ENCODE measurements at regions not wholly inside any gene's neighbourhood (a gene's known extent, or its start where the extent isn't known, plus 50 kb on each side); places are given as distances from the start of the nearest gene placed in this dataset.
"Not testable (repeated sequence)": the region's sequence is repeated elsewhere in the genome, so short reads cannot be mapped to it uniquely, and the experiment has no call there.

DNA sequence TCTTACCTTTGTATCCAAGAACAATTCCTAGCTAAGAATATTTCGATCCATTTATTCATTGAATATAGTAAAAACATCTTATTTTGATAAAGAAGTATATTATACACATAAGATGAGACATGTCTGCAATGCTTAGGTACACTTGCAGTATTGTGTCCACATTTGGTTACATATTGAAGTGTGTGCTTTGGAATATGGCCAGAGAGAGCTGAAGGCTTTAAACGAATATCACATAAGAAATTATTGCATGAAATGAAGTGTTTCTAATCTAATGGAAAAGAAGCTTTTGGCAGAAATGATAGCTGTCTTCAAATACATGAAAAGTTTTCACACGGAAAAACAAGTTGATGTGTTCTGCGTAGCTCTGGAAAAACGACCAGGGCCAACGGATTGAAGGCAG, 516.1 kb upstream of the ZFP42 start:
- no peak for TF ChIP-seq JUND (IDR thresholded peaks at IDR 0.05; ENCODE audit: low read depth)
- in situ Hi-C loops (cut with HindIII; ENCODE audit: low pct_unique_long_range_greater_than_20kb, low sequenced_read_pairs): no loop called here
- peak in 1 of 2 experiments; percentile 38 for DNase-seq (ENCODE audit: low read depth in 1 of 2, low spot score in 1 of 2)

DNA sequence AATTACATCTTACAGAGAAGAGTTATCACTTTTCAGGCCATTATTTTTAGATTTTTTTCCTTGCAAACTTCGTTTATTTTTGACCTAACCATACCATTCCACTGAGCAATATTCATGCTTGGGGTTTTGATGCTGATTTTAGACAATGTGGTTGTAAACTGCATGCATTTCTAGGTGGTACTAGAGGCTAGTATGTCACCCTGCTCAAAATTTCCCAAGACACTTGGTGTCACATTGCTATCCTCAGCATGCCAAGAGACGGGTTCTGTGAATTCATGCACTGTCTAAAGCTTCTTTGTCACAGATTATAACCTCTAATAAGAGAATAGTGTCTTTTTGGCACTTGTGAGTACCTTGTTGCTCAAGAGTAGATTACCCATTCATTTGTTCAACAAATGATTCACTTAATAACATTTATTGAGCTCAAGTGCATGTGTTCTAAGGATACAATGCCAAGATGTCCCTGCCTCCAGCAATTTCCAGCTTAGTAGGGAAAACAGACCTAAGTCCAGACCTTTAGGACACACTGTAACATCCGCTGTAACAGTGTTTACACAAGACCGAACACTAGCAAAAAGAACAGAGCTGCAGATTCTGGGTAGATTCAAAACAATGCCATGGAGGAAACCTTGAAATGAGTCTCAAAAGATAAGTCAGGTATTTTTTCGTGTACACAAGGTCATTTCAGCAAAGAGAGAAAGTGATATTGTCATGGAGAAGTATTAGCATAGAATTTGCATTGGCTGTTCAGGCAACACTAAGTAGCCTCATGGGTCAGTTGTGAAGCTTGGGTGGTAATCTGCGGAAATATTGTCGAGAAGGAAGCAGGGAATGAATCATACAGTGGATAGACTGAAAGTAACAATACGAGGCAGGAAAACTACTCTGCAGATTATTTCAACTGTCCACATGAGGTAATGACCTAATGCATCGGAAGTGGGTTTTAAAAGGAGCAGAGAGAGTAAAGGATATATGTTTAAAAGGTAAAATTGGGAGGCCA, 515.1 kb upstream of the ZFP42 start:
- no peak for TF ChIP-seq JUND (IDR thresholded peaks at IDR 0.05; ENCODE audit: low read depth)

DNA sequence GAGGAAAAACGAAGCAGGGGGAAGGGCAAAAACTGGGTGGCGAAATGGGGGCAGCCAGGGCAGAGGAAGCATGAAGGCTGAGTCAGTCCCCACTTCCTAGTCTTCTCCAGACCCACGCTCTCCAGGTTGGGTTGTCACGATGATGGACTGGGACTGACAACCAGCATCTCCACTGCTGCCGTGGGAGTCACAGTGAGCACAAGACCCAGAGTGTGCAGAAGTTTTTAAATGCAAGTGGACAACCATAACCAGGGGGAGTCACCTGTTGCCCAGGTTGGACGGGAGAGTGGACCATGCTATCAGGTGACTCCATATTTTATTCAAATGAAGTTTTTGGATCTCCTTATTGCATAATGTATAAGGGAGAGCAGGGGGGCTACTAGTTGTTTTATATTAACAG, 511.4 kb upstream of the ZFP42 start:
- DNase-seq (ENCODE audit: low read depth in 1 of 2, low spot score in 1 of 2): no peak
- TF ChIP-seq JUND (IDR thresholded peaks at IDR 0.05; ENCODE audit: low read depth): no peak
- in situ Hi-C loops (cut with HindIII; ENCODE audit: low pct_unique_long_range_greater_than_20kb, low sequenced_read_pairs): no loop called here

More for the DNA sequence above, 515.1 kb upstream of the ZFP42 start:
- in situ Hi-C loops (cut with HindIII; ENCODE audit: low pct_unique_long_range_greater_than_20kb, low sequenced_read_pairs): no loop called here
- peak in 1 of 2 experiments; percentile 56 for DNase-seq (ENCODE audit: low read depth in 1 of 2, low spot score in 1 of 2)

DNA sequence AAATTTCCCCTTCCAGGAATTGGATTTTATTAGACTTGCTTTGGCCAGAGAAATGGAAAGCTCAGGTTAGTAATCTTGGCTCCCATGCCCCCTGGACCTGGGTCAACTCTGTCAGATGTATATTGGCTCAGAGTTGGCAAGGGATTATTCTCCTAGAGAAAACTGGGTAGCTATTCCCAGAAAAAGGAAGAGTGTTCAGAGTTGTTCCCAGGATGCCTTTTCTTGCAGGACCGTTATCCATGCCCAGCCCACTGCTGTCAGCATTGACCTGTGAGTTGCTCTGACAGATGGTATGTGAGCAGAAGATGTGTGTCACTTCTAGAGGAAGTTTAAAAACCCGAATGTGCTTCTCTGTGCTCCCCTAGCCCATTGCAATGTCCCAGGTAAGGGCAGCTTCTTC, 509.9 kb upstream of the ZFP42 start:
- TF ChIP-seq JUND (IDR thresholded peaks at IDR 0.05; ENCODE audit: low read depth): no peak
- in situ Hi-C loops (cut with HindIII; ENCODE audit: low pct_unique_long_range_greater_than_20kb, low sequenced_read_pairs): no loop called here

DNA sequence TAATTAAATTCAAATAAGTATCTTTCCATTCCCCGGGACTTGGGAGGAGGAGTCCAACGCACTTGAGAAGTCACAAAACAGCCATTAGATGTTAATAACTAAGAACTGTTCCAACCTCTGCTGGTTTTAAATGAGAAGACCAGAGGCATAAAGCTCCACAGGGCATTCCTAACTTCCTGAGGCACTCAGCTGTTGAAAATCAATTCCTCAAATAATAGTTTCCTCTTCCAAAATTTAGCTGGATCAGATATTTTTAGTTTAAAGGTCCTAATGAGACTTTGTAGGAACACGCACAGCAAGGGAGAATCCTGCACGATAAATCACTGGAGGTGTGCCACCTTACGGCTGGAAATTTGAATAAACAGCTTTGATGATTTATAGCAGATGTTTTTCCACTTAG, 504.3 kb upstream of the ZFP42 start:
- in situ Hi-C loops (cut with HindIII; ENCODE audit: low pct_unique_long_range_greater_than_20kb, low sequenced_read_pairs): no loop called here
- DNase-seq (ENCODE audit: low read depth in 1 of 2, low spot score in 1 of 2): no peak

More for the DNA sequence above, 509.9 kb upstream of the ZFP42 start:
- DNase-seq (ENCODE audit: low read depth in 1 of 2, low spot score in 1 of 2): no peak

DNA sequence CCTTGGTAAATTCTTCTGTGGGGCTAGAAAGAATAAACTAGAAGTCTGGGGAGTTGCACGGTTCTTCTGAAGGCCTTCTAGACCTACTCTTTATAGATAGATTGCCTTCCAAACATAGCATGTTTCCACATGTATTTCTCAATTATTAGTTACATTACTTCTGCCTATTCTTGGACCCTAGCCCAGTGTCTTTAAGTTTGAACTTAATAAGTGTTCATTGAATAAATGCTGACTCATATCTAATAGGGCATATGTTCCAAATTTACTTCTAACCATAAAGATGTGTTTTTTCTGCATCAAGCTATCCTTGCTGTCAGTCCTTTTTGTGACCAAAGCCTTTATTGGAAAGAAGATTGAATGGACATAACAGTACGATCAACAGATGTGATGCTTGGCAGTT, 503.6 kb upstream of the ZFP42 start:
- no peak for TF ChIP-seq JUND (IDR thresholded peaks at IDR 0.05; ENCODE audit: low read depth)
- in situ Hi-C loops (cut with HindIII; ENCODE audit: low pct_unique_long_range_greater_than_20kb, low sequenced_read_pairs): no loop called here
- DNase-seq (ENCODE audit: low read depth in 1 of 2, low spot score in 1 of 2): no peak

More for the DNA sequence above, 504.3 kb upstream of the ZFP42 start:
- TF ChIP-seq JUND (IDR thresholded peaks at IDR 0.05; ENCODE audit: low read depth): no peak

DNA sequence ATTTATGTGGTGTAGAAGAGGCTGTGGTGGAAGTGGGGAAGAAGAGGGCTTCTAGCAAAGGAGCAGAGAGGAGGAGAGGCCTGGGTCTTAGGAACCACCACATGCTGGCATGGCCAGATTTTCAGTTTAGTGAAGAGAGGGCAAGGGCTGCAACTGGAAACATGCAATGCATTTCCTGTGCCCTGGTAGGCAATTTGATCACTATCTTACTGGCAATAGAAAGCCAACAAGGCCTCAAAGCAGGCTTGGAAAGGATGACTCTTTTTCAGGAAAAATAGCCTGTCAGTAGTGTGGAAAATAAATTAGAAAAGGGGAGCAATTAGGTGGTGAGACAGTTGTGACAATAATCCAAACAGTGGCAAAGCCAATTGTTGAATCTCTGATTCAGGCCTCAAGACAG, 501.9 kb upstream of the ZFP42 start:
- DNase-seq (ENCODE audit: low read depth in 1 of 2, low spot score in 1 of 2): peak in 1 of 2 experiments; percentile 35
- in situ Hi-C loops (cut with HindIII; ENCODE audit: low pct_unique_long_range_greater_than_20kb, low sequenced_read_pairs): no loop called here
- TF ChIP-seq JUND (IDR thresholded peaks at IDR 0.05; ENCODE audit: low read depth): no peak

DNA sequence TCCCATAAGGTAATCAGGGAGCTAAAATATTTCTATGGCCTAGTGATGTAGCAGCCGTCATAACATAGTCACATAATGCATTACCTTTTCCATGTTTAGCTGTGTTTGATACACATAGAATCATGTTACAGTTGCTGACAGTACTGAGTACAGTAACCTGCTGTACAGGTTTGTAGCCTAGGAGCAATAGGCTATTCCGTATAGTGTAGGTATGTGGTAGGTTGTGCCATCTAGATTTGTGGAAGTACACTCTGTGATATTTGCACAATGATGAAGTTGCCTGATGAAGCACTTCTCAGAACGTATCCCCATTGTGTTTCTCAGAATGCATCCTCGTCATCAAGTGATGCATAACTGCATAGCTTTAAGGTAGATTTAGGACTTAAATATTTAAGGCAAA, 495.6 kb upstream of the ZFP42 start:
- in situ Hi-C loops (cut with HindIII; ENCODE audit: low pct_unique_long_range_greater_than_20kb, low sequenced_read_pairs): no loop called here
- DNase-seq (ENCODE audit: low read depth in 1 of 2, low spot score in 1 of 2): peak in 1 of 2 experiments; percentile 88
- TF ChIP-seq JUND (IDR thresholded peaks at IDR 0.05; ENCODE audit: low read depth): no peak

DNA sequence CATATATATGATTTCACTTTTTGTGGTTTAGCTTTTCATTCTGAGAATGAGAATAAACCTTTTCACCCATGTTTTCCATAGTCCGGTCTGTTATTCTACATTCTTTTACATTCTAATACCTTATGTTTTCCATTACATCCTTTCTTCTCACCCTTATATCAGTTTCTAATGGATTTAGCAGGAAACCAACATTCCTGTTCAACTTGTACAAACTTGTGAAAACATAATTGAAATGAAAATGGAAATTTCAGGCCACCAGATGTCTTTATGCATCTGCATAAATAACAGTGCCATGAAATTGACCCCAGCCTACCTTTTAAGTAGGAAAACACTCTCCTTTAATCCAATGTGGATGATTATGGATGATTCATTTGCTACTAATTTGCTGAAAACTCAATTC, 494.8 kb upstream of the ZFP42 start:
- DNase-seq (ENCODE audit: low read depth in 1 of 2, low spot score in 1 of 2): no peak
- TF ChIP-seq JUND (IDR thresholded peaks at IDR 0.05; ENCODE audit: low read depth): no peak
- in situ Hi-C loops (cut with HindIII; ENCODE audit: low pct_unique_long_range_greater_than_20kb, low sequenced_read_pairs): no loop called here

DNA sequence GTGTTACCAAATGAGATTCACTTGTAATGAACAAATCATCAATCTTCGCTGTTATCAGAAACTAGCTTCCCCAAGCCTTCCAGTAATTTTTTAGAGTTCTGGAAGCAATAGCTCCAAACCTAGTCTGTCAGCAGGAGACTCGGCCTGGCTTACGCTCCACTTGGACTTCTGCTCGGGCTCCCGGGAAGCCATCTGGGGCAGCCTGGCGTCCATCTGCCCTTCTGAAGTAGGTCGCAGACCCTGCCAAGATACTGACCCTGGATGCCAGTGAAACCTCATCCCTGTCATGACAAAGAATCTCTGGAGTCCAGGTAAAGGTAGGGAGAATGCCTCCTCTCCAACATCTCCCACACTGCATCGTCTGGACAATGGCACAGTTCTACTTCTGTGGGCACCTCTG, 493.8 kb upstream of the ZFP42 start:
- no peak for TF ChIP-seq JUND (IDR thresholded peaks at IDR 0.05; ENCODE audit: low read depth)
- in situ Hi-C loops (cut with HindIII; ENCODE audit: low pct_unique_long_range_greater_than_20kb, low sequenced_read_pairs): no loop called here
- DNase-seq (ENCODE audit: low read depth in 1 of 2, low spot score in 1 of 2): no peak

DNA sequence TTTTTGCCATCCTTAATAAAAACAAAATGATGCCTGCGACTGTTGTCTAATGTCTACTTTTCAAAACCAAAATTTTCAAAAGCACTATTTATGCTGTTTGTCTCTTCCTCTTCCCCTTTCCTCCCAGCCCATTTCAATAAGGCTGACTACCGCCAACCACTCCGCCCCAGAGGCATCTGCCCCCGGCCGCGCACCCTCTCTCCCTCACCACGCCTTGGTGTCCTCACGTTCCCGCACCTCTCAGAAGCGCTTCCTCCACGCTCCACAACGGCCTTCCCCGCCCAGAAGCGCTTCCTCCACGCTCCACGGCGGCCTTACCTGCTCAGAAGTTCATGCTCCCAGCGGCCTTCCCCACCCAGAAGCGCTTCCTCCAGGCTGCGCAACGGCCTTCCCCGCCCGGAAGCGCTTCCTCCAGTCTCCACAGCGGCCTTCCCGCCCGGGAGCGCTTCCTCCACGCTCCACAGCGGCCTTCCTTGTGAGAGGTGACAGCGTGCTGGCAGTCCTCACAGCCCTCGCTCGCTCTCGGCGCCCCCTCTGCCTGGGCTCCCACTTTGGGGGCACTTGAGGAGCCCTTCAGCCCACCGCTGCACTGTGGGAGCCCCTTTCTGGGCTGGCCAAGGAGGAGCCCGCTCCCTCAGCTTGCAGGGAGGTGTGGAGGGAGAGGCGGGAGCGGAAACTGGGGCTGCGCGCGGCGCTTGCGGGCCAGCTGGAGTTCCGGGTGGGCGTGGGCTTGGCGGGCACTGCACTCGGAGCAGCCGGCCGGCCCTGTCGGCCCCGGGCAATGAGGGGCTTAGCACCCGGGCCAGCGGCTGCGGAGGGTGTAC, 490.4 kb upstream of the ZFP42 start:
- no peak for DNase-seq (ENCODE audit: low read depth in 1 of 2, low spot score in 1 of 2)
- in situ Hi-C loops (cut with HindIII; ENCODE audit: low pct_unique_long_range_greater_than_20kb, low sequenced_read_pairs): no loop called here
- no peak for TF ChIP-seq JUND (IDR thresholded peaks at IDR 0.05; ENCODE audit: low read depth)

DNA sequence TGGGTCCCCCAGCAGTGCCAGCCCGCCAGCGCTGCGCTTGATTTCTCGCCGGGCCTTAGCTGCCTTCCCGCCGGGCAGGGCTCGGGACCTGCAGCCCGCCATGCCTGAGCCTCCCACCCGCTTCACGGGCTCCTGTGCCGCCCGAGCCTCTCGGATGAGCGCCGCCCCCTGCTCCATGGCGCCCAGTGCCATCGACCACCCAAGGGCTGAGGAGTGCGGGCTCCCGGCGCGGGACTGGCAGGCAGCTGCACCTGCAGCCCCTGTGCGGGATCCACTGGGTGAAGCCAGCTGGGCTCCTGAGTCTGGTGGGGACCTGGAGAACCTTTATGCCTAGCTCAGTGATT, 489.8 kb upstream of the ZFP42 start:
- DNase-seq (ENCODE audit: low read depth in 1 of 2, low spot score in 1 of 2); in situ Hi-C loops (cut with HindIII; ENCODE audit: low pct_unique_long_range_greater_than_20kb, low sequenced_read_pairs): not testable (repeated sequence)

DNA sequence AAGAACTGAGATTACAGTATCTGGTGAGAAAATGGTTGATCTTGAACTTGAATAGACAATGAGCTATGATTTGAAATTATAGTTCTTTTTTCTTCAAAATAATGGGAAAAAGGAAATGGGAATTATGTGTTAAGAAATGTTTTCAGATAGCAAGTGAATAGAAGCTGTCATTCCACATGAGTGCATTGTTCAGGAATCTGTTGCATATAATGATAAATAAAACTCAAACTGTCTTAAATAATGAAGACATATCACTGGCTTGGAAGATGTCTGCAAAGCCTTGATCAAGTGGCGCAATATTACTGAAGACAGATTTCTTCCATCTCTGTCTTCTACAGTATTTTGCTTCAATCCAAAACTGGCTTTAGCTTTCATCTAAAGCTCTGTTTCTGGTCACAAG, 479.3 kb upstream of the ZFP42 start:
- in situ Hi-C loops (cut with HindIII; ENCODE audit: low pct_unique_long_range_greater_than_20kb, low sequenced_read_pairs): no loop called here
- no peak for DNase-seq (ENCODE audit: low read depth in 1 of 2, low spot score in 1 of 2)
- TF ChIP-seq JUND (IDR thresholded peaks at IDR 0.05; ENCODE audit: low read depth): no peak
